Suprapubic skin (tissue), 4 donors: ENCODE measurements at regions not wholly inside any gene's neighbourhood (a gene's known extent, or its start where the extent isn't known, plus 50 kb on each side); places are given as distances from the start of the nearest gene placed in this dataset.

Source experiments
- CTCF ChIP-seq, 2 donors: fragments of 200-600 bp in 1 of 2; fragments of 450-650 bp in 1 of 2; sonication (generic) in 1 of 2; IDR thresholded peaks; one replicate each; pipeline ENCODE4 v1.5.1; 2016 to 2019; ENCODE audit warnings: antibody characterized with exemption in 2 of 2, mild to moderate bottlenecking in 1 of 2, moderate library complexity in 1 of 2
- EP300 ChIP-seq: sonication (generic); formaldehyde crosslinking; IDR thresholded peaks from one replicate; pipeline ENCODE4 v1.6.1; 2017; ENCODE audit warnings: antibody characterized with exemption
- POLR2AphosphoS5 ChIP-seq, 3 donors: sonication (generic); formaldehyde crosslinking; IDR thresholded peaks; one replicate each; pipeline ENCODE4 v1.6.1; 2017; ENCODE audit warnings: antibody characterized with exemption in 3 of 3

GRCh38 chr15:96559631-96560030 is 229.1 kb downstream of the NR2F2 start:
- TF ChIP-seq CTCF (IDR thresholded peaks at IDR 0.05) (no peak), POLR2AphosphoS5 (IDR thresholded peaks at IDR 0.05) (no peak), EP300 (no peak)
